NCI-H69 (cell line): ENCODE measurements at regions not wholly inside any gene's neighbourhood (a gene's known extent, or its start where the extent isn't known, plus 50 kb on each side); places are given as distances from the start of the nearest gene placed in this dataset.
"Not testable (repeated sequence)": the region's sequence is repeated elsewhere in the genome, so short reads cannot be mapped to it uniquely, and the experiment has no call there.

Source experiments
- DNase-seq: peaks from one replicate; lab custom pipeline; 2025; lab: John Stamatoyannopoulos, UW

- no peak for DNase-seq
Measured at GRCh38 chr7:1300206-1300605, 67.5 kb downstream of the UNCX start.

DNA sequence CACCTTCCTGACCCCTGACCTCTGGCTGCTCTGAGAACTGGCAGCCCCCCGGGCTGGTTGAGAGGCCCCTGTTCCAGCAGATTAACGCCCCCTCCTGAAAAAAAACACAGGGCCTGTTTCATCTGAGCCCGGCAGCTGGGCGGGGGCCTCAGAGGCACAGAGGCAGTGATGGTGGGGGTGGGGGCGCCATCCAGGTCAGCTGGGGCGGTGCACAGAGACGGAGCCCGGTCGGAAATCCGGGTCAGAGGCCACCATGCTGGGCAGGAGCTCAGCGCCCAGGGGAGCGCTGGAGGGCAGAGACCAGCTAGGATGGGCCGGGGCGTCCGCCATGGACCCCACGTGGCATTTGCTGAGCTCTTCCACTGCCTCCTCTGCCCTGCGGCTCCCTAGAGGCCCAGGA is 68.0 kb downstream of the UNCX start:
- no peak for DNase-seq

- DNase-seq = no peak
Measured at GRCh38 chr7:1301054-1301881, 68.6 kb downstream of the UNCX start.

GRCh38 chr7:1301882-1302251 is 69.2 kb downstream of the UNCX start:
- no peak for DNase-seq

- DNase-seq = no peak
Measured at GRCh38 chr7:1302936-1303335, 70.3 kb downstream of the UNCX start.

DNA sequence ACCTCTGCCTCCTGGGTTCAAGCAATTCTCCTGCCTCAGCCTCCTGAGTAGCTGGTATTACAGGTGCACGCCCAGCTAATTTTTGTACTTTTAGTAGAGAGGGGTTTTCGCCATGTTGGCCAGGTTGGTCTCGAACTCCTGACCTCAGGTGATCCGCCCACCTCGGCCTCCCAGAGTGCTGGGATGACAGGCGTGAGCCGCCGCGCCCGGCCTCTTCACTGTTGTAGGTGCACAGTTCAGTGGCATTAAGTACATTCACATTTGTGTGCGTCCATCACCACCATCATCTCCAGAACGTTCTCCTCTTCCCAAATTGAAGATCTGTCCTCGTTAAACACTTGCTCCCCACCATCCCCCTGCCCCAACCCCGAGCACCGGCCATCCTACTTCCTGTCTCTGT is 71.3 kb downstream of the UNCX start:
- DNase-seq = not testable (repeated sequence)

DNA sequence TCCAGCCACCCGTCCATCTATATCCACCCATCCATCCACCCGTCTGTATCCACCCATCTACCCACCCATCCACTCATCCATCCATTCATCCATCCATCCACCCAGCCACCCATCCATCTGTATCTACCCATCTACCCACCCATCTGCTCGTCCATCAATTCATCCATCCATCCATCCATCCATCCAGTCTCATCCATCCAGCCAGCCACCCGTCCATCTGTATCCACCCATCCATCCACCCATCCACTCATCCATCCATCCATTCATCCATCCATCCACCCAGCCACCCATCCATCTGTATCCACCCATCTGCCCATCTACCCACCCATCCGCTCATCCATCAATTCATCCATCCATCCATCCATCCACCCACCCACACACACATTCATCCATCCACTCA is 73.2 kb downstream of the UNCX start:
- no peak for DNase-seq

DNA sequence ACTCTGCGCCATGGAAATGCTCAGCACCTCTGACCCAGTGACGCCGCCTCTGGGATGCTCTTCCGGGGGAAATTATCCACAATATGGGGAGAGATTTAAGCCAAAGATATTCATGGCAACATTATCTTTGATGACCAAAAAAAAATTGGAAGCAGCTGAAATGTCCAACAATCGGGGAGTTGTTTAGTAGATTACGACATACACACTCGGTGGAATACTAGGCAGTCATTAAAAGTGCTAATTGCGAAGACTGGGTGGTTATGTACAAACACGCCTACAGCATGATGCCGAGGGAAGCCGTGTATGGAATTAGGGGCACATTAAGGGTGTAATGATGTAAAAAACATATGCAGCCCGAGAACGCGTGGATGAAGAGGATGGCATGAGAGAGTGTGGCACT is 75.2 kb downstream of the UNCX start:
- DNase-seq = no peak

DNA sequence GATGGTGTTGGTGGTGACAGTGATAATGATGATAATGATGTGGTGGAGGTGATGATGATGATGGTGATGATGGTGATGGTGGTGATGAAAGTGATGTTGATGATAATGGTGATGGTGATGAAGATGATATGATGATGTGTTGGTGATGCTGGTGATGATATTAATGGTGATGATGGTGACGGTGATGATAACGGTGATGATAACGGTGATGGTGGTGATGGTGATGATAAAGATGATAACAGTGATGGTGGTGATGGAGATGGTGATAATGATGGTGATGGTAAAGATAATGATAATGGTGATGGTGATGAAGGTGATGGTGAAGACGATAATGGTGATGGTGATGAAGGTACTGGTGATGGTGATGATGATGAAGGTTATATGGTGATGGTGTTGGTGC is 76.6 kb downstream of the UNCX start:
- DNase-seq = no peak

GRCh38 chr7:1309996-1310395 is 77.3 kb downstream of the UNCX start:
- DNase-seq = no peak

- no peak for DNase-seq
Measured at GRCh38 chr7:1310936-1311335, 78.3 kb downstream of the UNCX start.

- no peak for DNase-seq
Measured at GRCh38 chr7:1311406-1312135, 78.9 kb downstream of the UNCX start.

DNA sequence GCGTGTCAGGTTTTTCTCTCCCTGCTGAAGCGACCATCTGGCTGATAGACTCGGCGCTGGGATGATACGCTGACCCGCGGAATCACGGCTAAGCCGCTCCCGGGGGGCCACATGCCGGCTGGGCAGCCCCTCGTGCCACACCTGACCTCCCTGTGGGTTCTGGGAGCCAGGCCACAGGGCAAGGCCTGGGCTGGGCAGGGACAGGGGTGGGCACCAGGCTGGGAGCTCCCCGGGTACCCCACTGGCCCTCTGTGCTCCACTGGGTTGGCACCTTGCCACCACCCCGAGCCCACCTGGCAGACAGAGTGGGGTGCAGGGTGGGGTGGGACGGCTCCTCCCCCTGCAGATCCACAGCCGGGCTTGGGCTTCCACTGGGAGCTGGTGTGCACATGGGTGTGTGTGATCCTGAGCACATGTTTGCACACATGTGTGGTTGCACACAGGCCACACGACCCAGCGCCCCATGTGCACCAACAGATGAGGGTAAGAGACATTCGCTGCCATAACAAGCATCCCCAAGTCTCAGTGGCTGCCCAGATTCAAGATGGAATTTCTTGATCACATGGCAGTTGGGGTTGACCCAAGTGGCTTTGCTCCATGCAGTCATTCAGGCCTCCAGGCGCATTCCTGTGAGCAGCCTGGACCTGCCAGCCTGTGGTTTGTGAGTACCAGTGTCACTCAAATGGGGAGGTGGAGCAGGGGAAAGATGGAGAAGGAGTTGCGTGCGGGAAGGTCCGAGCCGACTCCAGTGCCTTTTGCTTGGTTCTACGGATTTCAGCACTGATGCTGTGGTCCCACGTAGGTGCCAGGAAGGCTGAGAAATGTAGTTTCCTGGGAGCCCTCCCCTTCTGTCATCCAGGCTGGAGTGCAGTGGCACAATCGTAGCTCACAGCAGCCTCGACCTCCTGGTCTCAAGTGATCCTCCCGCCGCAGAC is 79.7 kb downstream of the UNCX start:
- DNase-seq = no peak

DNA sequence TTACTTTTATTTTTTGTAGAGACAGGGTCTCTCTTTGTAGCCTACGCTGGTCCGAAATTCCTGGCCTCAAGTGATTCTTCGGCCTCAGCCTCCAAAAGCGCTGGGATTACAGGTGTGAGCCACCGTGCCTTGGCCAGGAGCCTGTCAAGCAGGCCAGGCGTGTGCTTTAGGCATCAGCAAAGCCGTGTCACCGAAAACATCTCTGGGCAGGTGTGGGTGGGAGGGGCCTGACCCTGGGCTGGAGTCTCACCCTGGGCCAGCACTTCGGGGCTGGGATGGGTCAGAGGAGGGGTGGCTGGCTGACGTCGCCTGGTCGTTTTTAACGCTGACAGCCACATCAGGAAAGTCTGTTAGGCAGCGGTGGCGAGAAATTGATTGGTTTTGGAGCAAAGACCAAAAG is 80.9 kb downstream of the UNCX start:
- DNase-seq = no peak

GRCh38 chr7:1314021-1314907 is 81.6 kb downstream of the UNCX start:
- DNase-seq = no peak

DNA sequence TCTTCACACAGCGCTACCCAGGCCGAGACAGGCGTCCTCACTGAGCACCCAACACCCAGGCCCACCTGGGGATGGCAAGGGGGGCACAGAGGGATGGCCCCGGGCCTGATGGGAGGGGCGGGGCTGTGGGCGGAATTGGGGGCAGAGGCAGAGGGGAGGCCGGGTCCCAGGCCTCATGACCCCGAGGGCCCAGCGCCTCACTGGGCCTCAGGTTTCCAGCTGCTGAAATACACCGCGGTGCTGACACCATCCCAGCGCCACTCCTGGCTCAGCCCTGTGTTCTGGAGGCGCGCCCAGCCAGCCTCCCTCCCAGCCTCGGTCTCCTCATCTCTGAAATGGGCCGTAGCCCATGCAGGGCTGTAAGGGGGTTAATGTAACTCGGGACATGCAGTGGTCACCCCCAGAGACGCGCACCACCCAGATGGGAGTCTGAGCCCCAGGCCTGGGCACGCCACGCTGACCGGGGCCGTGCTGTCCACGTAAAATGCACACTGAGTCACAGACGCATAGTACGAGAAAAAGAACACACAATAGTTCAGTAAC is 82.3 kb downstream of the UNCX start:
- no peak for DNase-seq

DNA sequence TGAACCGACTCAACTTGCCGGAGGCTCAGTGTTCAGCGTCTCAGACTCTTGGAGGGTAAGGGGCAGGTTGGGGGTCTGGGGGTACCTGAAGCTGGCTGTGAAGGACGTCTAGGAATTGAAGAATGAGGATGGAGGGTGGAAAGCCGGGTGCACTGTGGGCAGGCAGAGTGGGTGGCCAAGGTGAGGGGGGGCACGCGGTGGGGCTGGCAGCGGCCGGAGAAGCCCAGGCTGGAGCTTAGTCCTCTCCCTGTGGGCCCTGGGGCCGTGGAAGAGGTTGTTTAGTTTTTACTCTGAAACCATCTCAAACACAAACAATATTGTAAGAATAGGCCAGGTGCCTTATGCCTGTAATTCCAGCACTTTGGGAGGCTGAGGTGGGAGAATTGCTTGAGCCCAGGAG is 83.4 kb downstream of the UNCX start:
- DNase-seq = no peak

DNA sequence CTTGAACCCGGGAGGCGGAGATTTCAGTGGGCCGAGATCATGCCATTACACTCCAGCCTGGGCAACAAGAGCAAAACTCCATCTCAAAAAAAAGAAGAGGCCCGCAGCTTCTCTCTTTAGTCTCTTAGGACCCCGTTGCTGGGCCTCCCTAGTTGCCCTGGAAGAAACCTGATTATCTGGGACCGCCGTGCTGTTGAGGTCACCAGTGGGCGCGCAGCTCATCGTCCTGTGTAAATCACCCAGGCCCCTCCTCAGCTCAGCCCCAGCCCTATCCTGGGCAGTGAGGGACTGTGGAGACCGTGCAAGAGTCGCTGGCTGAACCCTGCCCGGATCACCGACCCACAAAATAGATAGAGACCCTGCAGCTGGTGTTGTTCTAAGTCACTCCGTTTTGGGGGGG is 85.0 kb downstream of the UNCX start:
- no peak for DNase-seq

DNA sequence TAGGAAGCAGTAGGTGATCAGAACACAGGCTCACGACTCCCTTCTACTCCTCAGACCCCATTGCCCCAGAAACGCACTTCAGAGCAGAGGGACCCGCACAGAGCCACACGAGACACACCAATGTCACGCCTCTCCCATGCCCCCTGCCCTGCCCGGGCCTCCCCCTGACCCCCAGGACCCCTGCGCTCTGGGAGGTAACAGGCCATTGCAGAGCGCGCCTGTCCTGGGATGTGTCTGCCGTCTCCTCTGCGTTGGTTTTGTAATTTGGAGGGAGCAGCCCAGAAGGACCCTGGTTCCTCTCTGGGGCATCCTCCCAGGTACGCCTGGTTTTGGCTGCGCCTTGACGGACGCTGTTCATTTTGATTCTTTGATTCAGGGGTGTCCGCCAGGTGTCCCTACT is 85.4 kb downstream of the UNCX start:
- no peak for DNase-seq

- no peak for DNase-seq
Measured at GRCh38 chr7:1318661-1319060, 86.0 kb downstream of the UNCX start.

DNA sequence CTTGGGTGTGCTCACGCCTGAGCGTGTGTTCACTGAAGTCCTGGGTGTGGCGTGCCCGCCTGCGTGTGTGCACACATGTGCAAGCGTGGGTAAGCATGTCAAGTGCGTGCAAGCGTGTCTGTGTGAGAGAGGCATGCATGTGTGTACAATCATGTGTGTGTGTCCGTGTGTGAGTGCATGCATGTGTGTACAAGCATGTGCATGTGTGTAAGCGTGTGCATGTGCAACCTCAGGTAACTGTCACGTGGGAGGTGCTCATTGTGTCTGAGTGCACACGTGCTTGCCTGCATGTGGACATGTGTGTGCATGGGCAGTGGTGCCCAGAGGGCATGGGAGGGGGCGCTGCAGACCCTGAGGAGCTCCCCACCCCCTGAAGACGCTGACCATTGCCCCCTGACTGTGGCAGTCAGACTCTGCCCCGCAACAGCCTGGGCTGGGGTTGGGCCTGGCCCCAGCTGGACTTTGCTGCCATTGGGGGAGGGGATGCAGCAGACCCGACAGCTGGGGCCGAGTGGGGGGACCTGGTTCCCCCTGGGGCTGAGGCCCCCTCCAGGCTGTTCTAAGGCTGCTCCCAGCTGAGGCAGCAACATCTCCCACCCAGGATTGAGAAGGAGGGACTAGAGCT is 88.1 kb downstream of the UNCX start:
- DNase-seq = no peak
